ENCODE measurements at regions not wholly inside any gene's neighbourhood (a gene's known extent, or its start where the extent isn't known, plus 50 kb on each side); places are given as distances from the start of the nearest gene placed in this dataset.

- DNase-seq (ENCODE audit: low read depth in 1 of 2, low spot score in 1 of 2) = no peak
Measured at GRCh38 chr6:1065986-1066385, 245.9 kb upstream of the FOXQ1 start.

DNA sequence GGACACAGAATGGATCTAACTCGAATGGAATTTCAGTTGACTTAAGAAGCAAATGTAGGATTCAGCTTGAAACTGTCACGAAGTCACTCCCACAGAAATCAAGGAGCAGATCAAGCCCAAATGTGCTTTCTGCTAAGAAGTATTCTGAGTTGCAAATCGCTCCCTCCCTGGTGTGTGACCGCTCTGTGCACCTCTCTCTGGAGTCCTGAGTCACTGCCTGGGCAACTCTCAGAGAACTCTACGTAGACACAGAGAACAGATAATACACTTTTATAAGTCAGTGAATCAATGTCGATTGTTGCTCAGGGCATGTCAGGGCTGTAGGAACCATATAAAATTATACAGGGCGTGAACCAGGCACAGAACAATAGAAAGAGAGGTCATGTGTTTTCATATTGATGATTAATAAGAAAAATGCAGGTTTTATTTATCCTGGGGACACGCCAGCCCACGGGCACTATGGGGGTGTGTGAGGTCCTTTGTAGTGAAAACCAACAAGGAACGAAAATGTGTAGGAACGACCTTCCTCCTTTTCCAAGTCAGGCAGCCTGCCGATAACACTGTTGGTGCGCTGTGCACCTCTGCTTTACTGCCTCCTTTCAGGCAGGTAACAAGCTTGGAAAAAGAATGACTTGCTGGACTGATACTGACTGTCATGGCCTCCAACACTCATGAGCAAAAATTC, 248.1 kb upstream of the FOXQ1 start:
- no peak for DNase-seq (ENCODE audit: low read depth in 1 of 2, low spot score in 1 of 2)

DNA sequence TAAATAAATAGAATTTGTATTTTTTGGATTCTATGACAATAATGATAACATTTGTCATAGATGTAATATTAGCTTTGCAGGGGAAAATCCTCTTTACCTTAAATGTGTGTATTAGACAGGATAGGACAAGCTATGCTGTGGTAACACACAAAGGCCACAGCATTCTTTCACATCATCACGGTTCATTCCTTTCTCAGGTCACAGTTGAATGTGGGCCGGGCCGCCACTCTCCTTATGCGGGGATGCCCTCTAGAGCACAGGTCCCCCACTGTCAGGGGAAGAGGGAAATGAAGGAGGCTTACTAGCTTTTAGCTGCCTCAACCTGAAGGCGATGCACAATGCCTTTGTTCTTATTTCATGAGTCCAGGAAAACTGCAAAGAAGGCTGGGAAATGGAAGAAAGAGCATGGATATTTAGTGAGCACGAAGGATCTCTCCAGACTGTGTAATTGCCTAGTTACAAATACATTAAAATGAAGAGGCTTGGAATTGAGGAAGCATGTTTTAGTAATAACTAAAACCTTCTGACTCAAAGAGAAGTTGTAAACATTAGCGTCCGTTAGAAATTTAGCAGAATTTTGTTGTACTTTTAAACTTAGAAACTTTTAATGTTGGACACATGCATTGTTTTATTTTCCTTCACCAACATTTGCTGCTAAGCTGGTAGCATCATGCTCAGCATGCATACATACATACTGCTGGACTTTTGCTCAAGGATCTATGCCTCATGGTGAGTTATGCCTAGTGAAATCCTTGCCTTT, 248.9 kb upstream of the FOXQ1 start:
- DNase-seq (ENCODE audit: low read depth in 1 of 2, low spot score in 1 of 2) = no peak

- no peak for DNase-seq (ENCODE audit: low read depth in 1 of 2, low spot score in 1 of 2)
Measured at GRCh38 chr6:1059596-1059995, 252.3 kb upstream of the FOXQ1 start.

DNA sequence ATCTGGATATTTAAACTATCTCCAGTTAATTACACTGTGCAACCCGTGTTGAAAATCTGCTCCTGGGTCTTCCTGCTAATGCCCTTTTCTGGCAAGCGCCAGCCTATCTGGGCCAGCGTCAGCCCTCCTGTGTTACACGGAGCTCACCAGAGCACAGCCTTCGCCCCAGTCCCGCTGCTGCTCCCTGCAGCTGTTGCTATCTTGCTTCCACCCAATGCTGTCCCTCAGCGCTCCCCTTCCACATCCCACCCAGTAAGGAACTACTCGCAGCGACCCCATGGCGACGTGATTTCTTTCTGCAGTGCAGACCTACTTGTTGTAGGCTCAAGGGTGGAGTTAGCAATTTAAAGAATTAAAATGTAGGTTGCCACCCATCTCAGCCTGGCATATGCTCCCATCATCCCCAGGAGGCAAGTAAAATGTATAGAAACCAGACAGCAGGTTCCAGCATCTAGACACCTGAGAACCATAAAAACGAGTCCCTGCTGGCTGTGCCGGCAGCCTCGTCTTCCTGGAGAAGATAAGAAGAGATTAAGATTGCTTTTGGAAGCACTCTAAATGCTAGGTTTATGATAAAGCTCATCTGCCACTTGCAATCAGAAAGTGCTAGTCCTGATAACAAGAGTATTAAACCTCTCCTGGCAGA, 254.3 kb upstream of the FOXQ1 start:
- DNase-seq (ENCODE audit: low read depth in 1 of 2, low spot score in 1 of 2) = no peak

DNA sequence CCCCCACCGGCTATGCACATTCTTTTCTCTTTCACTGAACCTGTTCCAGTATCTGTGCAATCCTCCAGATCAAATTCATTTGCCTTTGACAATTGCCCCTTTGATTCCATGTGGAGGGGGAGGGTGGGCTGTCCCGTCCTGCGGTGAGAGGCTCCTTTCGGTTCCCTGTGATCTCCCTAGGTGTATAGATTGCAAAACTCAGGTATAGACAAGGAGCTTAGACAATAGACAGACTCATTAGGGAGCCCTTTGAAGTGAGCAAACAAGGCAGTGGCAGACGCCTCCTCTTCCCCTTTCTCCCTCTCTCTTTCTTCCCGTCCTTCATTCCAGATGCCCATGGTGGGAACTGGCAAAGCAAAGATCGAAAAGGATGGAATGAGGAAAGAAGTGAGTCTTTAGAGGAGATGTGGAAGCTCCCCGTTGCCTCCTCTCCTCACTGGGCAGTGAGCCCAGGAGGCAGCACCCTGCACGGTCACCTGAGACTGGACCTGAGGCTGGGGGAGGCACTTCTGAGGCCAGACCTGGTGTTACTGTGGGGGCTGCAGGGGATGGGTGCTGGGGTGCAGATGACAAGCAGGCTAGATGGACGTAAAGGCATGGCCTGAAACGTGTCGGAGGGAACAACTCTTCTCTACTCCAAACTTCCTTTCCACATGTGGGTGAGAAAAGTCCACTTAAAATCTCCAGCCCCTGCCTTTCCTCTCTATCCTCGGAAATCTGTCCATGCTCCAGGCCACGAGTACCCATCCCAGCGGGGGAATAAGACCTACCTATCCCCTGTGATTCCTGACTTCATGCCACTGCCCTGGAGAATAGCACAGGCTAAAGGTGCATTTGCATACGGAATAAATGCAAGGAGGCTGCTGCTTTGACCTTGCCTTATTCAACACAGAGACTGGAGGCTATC, 256.6 kb upstream of the FOXQ1 start:
- no peak for DNase-seq (ENCODE audit: low read depth in 1 of 2, low spot score in 1 of 2)

DNA sequence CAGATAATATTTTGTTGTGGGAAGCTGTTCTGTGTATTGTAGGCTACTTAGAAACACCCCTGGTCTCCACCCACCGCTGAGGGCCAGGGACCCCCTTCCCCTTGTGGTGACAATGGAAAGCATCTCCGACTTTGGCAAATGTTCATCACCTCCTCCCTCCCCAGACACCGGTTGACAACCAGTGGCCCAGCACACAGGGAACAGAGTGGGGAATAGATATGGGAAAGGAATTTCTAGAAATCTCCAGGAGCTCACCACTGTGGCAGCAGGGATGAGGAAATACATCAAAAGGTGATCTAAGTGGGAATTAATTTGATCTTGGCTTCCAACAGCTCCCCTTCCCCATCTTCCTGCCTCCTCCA, 257.3 kb upstream of the FOXQ1 start:
- DNase-seq (ENCODE audit: low read depth in 1 of 2, low spot score in 1 of 2) = no peak

DNA sequence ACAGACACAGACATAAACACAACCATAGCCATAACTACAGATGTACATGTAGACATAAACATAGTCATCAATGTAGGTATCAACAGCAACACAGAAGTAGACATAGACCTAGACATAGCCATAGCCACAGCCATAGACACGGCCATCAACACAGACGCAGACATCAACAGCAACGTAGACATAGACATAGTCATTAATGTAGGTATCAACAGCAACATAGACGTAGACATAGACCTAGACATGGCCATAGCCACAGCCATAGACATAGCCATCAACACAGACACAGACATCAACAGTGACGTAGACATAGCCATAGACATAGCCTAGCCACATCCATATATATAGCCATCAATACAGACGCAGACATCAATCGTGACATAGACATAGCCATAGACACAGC, 258.3 kb upstream of the FOXQ1 start:
- DNase-seq (ENCODE audit: low read depth in 1 of 2, low spot score in 1 of 2) = no peak

DNA sequence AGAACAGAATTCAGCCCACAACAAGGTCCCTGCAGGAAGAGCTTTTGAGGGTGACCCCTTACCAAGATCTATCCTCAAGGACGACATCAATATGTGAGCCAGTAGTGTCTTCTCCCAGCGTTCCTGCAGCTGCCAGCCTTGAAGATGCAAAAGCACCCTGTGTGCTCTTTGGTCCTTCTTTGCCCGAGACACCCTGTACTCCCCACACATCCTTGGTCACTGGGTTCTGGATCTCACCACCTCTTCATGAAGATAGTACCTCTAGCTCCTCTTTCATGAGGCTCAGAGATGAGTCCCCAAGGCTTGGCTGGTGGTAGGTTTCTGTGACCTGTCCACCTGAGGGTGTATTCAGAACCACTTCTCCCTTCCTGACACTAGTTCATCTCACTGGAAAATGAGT, 259.6 kb upstream of the FOXQ1 start:
- DNase-seq (ENCODE audit: low read depth in 1 of 2, low spot score in 1 of 2) = no peak

GRCh38 chr6:1049900-1050299, 262.0 kb upstream of the FOXQ1 start:
- DNase-seq (ENCODE audit: low read depth in 1 of 2, low spot score in 1 of 2) = no peak

DNA sequence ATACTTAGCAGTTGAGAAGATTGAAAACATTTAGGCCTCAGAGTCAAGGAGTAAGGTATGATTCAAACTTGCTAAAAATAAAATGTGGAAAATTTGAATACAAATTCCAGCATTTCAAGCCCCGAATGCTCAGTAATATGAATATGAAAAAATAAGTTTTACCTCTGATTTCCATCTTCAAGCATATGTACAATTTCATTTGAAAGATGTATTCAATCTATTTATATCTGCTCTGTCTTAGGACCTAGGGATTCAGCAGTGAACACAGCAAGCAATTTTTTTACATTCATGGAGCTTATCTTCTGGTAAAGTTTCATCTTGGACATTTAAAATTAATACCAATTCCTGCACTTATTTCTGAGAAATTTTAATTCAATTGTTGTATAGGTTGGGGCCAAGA, 262.7 kb upstream of the FOXQ1 start:
- no peak for DNase-seq (ENCODE audit: low read depth in 1 of 2, low spot score in 1 of 2)

DNA sequence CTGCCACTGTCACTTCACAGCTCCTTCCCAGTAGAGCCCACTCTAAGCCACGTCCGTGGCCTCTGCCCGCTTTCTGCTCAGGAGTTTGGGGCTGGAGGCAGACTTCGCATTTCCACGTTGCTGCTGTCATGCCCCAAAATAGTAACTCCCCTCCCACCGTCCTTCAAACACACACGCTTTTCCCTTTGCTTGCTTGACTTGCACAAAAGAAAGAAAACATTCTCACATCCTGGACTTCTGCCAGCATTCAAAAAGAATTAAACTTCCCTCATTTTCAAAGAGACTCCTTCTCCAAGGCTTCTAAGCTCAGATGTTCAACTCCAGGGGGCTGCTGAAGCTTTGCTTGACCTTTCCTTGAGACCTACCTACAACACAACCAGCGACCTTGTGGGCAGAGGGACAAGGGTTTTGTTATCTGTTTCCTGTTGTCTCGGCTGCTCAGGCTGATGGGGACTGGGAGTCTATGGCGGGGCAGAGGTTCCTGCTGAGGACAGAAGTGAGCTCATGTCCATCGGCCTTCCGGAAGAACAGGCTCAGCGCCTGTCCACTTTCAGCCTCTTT, 263.8 kb upstream of the FOXQ1 start:
- no peak for DNase-seq (ENCODE audit: low read depth in 1 of 2, low spot score in 1 of 2)

GRCh38 chr6:1045239-1045638, 266.7 kb upstream of the FOXQ1 start:
- no peak for DNase-seq (ENCODE audit: low read depth in 1 of 2, low spot score in 1 of 2)

DNA sequence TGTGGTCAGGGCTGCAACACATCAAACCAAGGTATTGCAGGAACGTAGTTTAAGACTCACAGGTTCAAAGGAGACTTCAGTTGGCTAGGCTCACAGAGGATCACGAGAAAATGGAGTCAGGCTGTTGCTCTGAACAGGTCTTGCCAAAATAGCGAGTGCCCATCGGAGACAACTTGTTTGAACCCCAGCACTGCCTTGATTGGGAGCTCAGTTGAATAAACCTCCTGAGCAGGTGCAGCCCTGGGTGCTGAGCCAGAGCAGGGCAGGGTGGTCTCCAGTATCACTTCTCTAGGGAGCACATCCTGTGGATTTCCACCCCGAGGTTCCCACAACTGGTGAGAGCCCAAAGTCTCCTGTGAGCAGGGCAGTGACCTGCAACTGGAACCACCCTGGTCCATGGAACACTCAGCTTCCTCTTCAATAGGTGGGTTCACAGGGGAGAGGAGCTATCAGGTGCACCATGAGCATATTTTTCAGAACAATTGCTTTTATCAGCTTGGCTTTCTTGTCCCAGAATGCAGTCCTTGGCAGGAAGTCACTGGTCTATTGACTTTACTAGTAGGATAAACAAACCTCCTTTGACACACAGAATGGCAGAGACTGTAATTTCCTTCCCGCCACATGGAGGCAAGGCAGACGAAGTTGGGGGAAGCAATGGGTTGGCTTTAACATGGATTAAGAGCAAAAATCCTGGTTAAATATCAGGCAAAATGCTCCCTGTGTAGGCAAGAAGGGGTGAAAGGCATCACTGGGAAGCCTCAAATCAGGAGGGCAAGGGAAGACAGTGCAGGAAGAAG, 267.7 kb upstream of the FOXQ1 start:
- no peak for DNase-seq (ENCODE audit: low read depth in 1 of 2, low spot score in 1 of 2)

DNA sequence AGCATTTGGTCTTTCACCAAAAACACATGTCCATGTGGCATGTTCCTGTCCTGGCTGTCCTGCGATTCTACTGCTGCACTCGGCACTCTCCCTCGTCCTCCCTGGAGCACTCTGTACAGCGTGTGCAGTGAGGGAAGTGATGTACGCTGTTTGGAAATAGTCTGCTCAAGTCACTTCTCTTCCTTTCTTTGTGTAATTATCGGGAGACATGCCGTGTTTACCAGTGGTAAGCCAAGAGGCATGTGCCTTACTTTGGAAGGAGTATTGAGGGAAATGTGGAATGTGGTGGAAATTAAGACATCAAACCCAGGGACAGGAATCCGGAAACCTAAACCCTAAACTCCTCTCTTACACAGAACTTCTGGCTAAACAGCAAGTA, 268.5 kb upstream of the FOXQ1 start:
- no peak for DNase-seq (ENCODE audit: low read depth in 1 of 2, low spot score in 1 of 2)

DNA sequence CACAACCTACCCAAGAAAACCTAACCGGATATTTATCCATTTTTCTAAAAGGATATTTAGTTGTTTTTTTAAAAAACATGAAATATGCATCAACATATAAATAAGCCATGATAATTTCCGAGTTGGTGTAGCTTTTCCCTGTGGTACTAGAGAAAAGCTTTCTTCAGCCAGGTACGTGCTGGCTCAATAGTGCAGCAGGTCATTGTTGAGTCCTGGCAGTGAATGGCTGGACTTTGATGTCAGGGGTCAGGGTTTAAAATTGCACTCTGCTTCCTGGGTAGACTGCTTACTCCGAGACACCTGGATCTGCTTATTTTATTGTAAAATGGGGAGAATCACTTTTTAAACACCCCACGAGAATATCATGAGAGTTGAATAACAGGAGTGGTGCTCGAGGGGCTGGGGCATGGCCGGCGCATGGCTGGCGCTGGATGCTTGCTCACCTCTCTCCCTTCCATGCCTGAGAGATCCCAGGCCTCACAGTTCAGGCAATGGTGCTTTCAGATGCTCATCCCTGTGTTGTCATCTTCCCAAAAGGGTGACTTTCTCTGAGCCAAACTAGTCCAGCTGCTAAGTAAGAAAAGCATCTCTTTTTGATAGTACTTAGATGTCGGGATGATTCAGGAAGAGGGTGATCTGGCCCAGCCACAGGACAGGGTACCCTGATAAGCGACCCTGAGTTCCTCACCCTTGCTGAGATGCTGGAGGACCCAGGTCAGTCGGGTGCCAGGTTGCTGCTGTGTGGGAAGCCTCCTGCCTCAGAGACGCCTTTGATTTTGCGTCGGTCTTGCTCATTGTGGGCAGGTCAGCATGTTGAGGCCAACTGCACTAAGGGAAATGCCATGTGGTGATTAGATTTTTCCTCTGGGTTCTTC, 269.1 kb upstream of the FOXQ1 start:
- DNase-seq (ENCODE audit: low read depth in 1 of 2, low spot score in 1 of 2) = no peak

DNA sequence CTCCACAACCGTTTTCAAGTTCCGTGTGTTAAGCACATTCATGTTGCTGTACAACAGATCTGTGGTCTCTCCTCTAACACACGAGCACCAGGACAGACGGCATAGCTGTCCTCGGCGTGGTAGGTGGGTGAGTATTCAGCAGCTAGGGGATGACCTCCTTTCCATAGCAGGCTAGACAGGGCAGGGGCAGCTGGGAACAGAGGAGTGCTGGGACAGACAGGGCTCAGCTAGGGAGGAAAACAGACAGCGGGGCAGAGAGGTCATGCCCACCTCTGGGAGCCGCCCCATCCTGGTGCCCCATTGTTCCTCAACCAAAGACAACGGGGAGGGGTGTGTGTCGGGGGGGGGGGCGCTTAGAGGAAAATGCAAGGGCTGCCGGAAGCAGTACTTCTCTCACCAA, 271.5 kb upstream of the FOXQ1 start:
- DNase-seq (ENCODE audit: low read depth in 1 of 2, low spot score in 1 of 2) = no peak

GRCh38 chr6:1039746-1040145, 272.2 kb upstream of the FOXQ1 start:
- no peak for DNase-seq (ENCODE audit: low read depth in 1 of 2, low spot score in 1 of 2)

DNA sequence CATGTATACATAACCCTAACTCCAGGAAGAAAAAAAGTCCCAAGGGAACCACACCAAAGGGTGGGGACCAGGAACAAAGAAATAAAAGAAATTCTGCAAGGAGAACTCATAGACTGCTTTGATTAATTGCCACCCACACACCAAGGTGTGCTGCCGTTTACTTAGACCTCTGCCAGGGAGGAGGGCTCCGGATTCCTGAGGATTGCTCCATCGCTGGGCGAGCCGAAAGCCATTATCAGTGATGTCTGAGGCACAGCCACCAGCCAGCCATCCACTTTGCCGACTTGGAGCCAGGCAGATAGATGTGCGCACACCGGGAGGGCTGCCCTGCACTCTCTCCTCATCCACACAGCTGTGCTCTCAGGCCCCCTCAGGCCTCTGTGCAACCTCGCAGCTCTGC, 272.7 kb upstream of the FOXQ1 start:
- no peak for DNase-seq (ENCODE audit: low read depth in 1 of 2, low spot score in 1 of 2)
